ENCODE measurements at regions not wholly inside any gene's neighbourhood (a gene's known extent, or its start where the extent isn't known, plus 50 kb on each side); places are given as distances from the start of the nearest gene placed in this dataset.
"Not testable (repeated sequence)": the region's sequence is repeated elsewhere in the genome, so short reads cannot be mapped to it uniquely, and the experiment has no call there.

GRCh38 chr13:56558698-56559320 lies 581.9 kb upstream of the PRR20A start:
- H3K27me3 Mint-ChIP-seq: no peaks in the 10 kb centered on the region
- CTCF ChIA-PET: no interaction called here
- H3K27ac Mint-ChIP-seq: no peak overlapping the region
- DNase-seq: no peak
- no peaks in the 10 kb centered on the region for H3K36me3 Mint-ChIP-seq
- H3K4me1 Mint-ChIP-seq: no peaks in the 10 kb centered on the region
- no peak overlapping the region for H3K4me3 Mint-ChIP-seq
- peaks cover 8% of the 10 kb centered on the region for H3K9me3 Mint-ChIP-seq

- no peaks in the 10 kb centered on the region for H3K4me1 Mint-ChIP-seq
- no peak overlapping the region for H3K4me3 Mint-ChIP-seq
- H3K9me3 Mint-ChIP-seq: peaks cover 8% of the 10 kb centered on the region
- no peaks in the 10 kb centered on the region for H3K36me3 Mint-ChIP-seq
- H3K27me3 Mint-ChIP-seq: no peaks in the 10 kb centered on the region
- DNase-seq: no peak
- no peak overlapping the region for H3K27ac Mint-ChIP-seq
- CTCF ChIA-PET: no interaction called here
Measured at GRCh38 chr13:56561327-56561726, 579.4 kb upstream of the PRR20A start.

- H3K9me3 Mint-ChIP-seq: peaks cover 3% of the 10 kb centered on the region
- no peak for DNase-seq
- H3K4me3 Mint-ChIP-seq: no peak overlapping the region
- H3K4me1 Mint-ChIP-seq: no peaks in the 10 kb centered on the region
- no peak overlapping the region for H3K27ac Mint-ChIP-seq
- CTCF ChIA-PET: no interaction called here
- no peaks in the 10 kb centered on the region for H3K36me3 Mint-ChIP-seq
- H3K27me3 Mint-ChIP-seq: no peaks in the 10 kb centered on the region
Measured at GRCh38 chr13:56563663-56564062, 577.1 kb upstream of the PRR20A start.

- H3K27me3 Mint-ChIP-seq: no peaks in the 10 kb centered on the region
- CTCF ChIA-PET: no interaction called here
- H3K4me3 Mint-ChIP-seq: no peak overlapping the region
- no peaks in the 10 kb centered on the region for H3K4me1 Mint-ChIP-seq
- no peak for DNase-seq
- H3K27ac Mint-ChIP-seq: no peak overlapping the region
- H3K9me3 Mint-ChIP-seq: peaks cover 15% of the 10 kb centered on the region
- H3K36me3 Mint-ChIP-seq: no peaks in the 10 kb centered on the region
Measured at GRCh38 chr13:56586976-56587375, 553.7 kb upstream of the PRR20A start.

GRCh38 chr13:56615572-56615971 lies 525.1 kb upstream of the PRR20A start:
- CTCF ChIA-PET: no interaction called here
- Mint-ChIP-seq H3K36me3 (no peaks in the 10 kb centered on the region), H3K4me1 (no peaks in the 10 kb centered on the region), H3K27me3 (no peaks in the 10 kb centered on the region), H3K27ac (no peak overlapping the region), H3K4me3 (no peak overlapping the region), H3K9me3 (peaks cover 5% of the 10 kb centered on the region)
- no peak for DNase-seq

- CTCF ChIA-PET: no interaction called here
- Mint-ChIP-seq H3K27ac (no peak overlapping the region), H3K27me3 (no peaks in the 10 kb centered on the region), H3K9me3 (peaks cover 15% of the 10 kb centered on the region), H3K36me3 (no peaks in the 10 kb centered on the region), H3K4me1 (no peaks in the 10 kb centered on the region), H3K4me3 (no peak overlapping the region)
- DNase-seq: no peak
Measured at GRCh38 chr13:56622840-56623239, 517.9 kb upstream of the PRR20A start.

- CTCF ChIA-PET: not testable (repeated sequence)
- H3K9me3 Mint-ChIP-seq: peaks cover 27% of the 10 kb centered on the region
Measured at GRCh38 chr13:56628886-56629285, 511.8 kb upstream of the PRR20A start.

GRCh38 chr13:56631060-56631459 lies 509.7 kb upstream of the PRR20A start:
- CTCF ChIA-PET, H3K27ac Mint-ChIP-seq, H3K36me3 Mint-ChIP-seq: not testable (repeated sequence)

More at GRCh38 chr13:56628886-56629285, 511.8 kb upstream of the PRR20A start:
- DNase-seq, H3K36me3 Mint-ChIP-seq, H3K4me1 Mint-ChIP-seq, H3K4me3 Mint-ChIP-seq, H3K27ac Mint-ChIP-seq, H3K27me3 Mint-ChIP-seq: not testable (repeated sequence)

GRCh38 chr13:56653043-56653442 lies 487.7 kb upstream of the PRR20A start:
- Mint-ChIP-seq H3K4me3 (no peak overlapping the region), H3K27ac (no peak overlapping the region), H3K9me3 (peaks cover 10% of the 10 kb centered on the region), H3K36me3 (no peaks in the 10 kb centered on the region), H3K27me3 (no peaks in the 10 kb centered on the region), H3K4me1 (no peaks in the 10 kb centered on the region)
- CTCF ChIA-PET: interaction anchor here (0.7 kb wide), 1 partner anchor 34 kb away, joined by 3 read pairs; no protein-coding TSS in a partner anchor
- no peak for DNase-seq

More at GRCh38 chr13:56631060-56631459, 509.7 kb upstream of the PRR20A start:
- not testable (repeated sequence) for DNase-seq, H3K4me3 Mint-ChIP-seq, H3K4me1 Mint-ChIP-seq, H3K27me3 Mint-ChIP-seq
- peaks cover 27% of the 10 kb centered on the region for H3K9me3 Mint-ChIP-seq

- Mint-ChIP-seq H3K36me3 (no peaks in the 10 kb centered on the region), H3K4me1 (no peaks in the 10 kb centered on the region), H3K4me3 (no peak overlapping the region), H3K9me3 (peaks cover 17% of the 10 kb centered on the region), H3K27me3 (no peaks in the 10 kb centered on the region), H3K27ac (no peak overlapping the region)
- no peak for DNase-seq
- CTCF ChIA-PET: no interaction called here
Measured at GRCh38 chr13:56659041-56659471, 481.7 kb upstream of the PRR20A start.

GRCh38 chr13:56670563-56670962 lies 470.2 kb upstream of the PRR20A start:
- Mint-ChIP-seq H3K4me1 (no peaks in the 10 kb centered on the region), H3K27me3 (no peaks in the 10 kb centered on the region), H3K27ac (no peak overlapping the region), H3K4me3 (no peak overlapping the region), H3K9me3 (peaks cover 4% of the 10 kb centered on the region), H3K36me3 (no peaks in the 10 kb centered on the region)
- CTCF ChIA-PET: no interaction called here
- DNase-seq: no peak

- H3K27me3 Mint-ChIP-seq: no peaks in the 10 kb centered on the region
- CTCF ChIA-PET: no interaction called here
- no peaks in the 10 kb centered on the region for H3K36me3 Mint-ChIP-seq
- no peaks in the 10 kb centered on the region for H3K9me3 Mint-ChIP-seq
- H3K27ac Mint-ChIP-seq: no peak overlapping the region
- H3K4me3 Mint-ChIP-seq: no peak overlapping the region
- H3K4me1 Mint-ChIP-seq: no peaks in the 10 kb centered on the region
- DNase-seq: no peak
Measured at GRCh38 chr13:56681404-56681803, 459.3 kb upstream of the PRR20A start.

- Mint-ChIP-seq H3K27me3 (no peaks in the 10 kb centered on the region), H3K4me1 (no peaks in the 10 kb centered on the region), H3K4me3 (no peak overlapping the region), H3K9me3 (no peaks in the 10 kb centered on the region), H3K27ac (no peak overlapping the region), H3K36me3 (no peaks in the 10 kb centered on the region)
- CTCF ChIA-PET: no interaction called here
- no peak for DNase-seq
Measured at GRCh38 chr13:56687131-56687530, 453.6 kb upstream of the PRR20A start.

- no peaks in the 10 kb centered on the region for H3K4me1 Mint-ChIP-seq
- no peaks in the 10 kb centered on the region for H3K36me3 Mint-ChIP-seq
- CTCF ChIA-PET: no interaction called here
- no peak overlapping the region for H3K27ac Mint-ChIP-seq
- no peak overlapping the region for H3K4me3 Mint-ChIP-seq
- no peaks in the 10 kb centered on the region for H3K27me3 Mint-ChIP-seq
- peaks cover 12% of the 10 kb centered on the region for H3K9me3 Mint-ChIP-seq
- no peak for DNase-seq
Measured at GRCh38 chr13:56697011-56697410, 443.7 kb upstream of the PRR20A start.

GRCh38 chr13:56700324-56700723 lies 440.4 kb upstream of the PRR20A start:
- Mint-ChIP-seq H3K4me1 (no peaks in the 10 kb centered on the region), H3K9me3 (peaks cover 10% of the 10 kb centered on the region), H3K27me3 (no peaks in the 10 kb centered on the region), H3K27ac (no peak overlapping the region), H3K36me3 (no peaks in the 10 kb centered on the region), H3K4me3 (no peak overlapping the region)
- CTCF ChIA-PET: no interaction called here
- no peak for DNase-seq

GRCh38 chr13:56706485-56706884 lies 434.2 kb upstream of the PRR20A start:
- H3K27me3 Mint-ChIP-seq: no peaks in the 10 kb centered on the region
- H3K4me1 Mint-ChIP-seq: no peaks in the 10 kb centered on the region
- no peak for DNase-seq
- peaks cover 4% of the 10 kb centered on the region for H3K9me3 Mint-ChIP-seq
- CTCF ChIA-PET: no interaction called here
- H3K27ac Mint-ChIP-seq: no peak overlapping the region
- H3K36me3 Mint-ChIP-seq: no peaks in the 10 kb centered on the region
- no peak overlapping the region for H3K4me3 Mint-ChIP-seq

All from activated naive CD4-positive, alpha-beta T cell treated with anti-CD3 and anti-CD28 coated beads, Interleukin-2, amount 10 ng/mL, durations not matched to agents 7 days and 5 days (primary cell).